HepG2 (cell line): ENCODE measurements at regions not wholly inside any gene's neighbourhood (a gene's known extent, or its start where the extent isn't known, plus 50 kb on each side); places are given as distances from the start of the nearest gene placed in this dataset.

ENCODE experiments used
- AFF4 ChIP-seq: sonication (generic); formaldehyde crosslinking; IDR thresholded peaks from 2 replicates; pipeline ENCODE4 v1.4.0; 2020; ENCODE audit warnings: missing genetic modification reagents
- CTCF ChIP-seq: sonication (generic); formaldehyde crosslinking; IDR thresholded peaks from 2 replicates; pipeline ENCODE4 v1.5.0; 2020; ENCODE audit warnings: mild to moderate bottlenecking, missing genetic modification reagents, moderate library complexity
- PAX8 ChIP-seq: sonication (generic); formaldehyde crosslinking; IDR thresholded peaks from 2 replicates; pipeline ENCODE4 v1.8.0; 2022; ENCODE audit warnings: mild to moderate bottlenecking, missing genetic modification reagents, borderline replicate concordance
- ZNF629 ChIP-seq: sonication (generic); formaldehyde crosslinking; conservative IDR thresholded peaks from 2 replicates; pipeline ENCODE4 v1.5.0; 2020; ENCODE audit warnings: missing genetic modification reagents

GRCh38 chr12:38056701-38057689, 259.6 kb upstream of the ALG10B start:
- TF ChIP-seq AFF4, result no peak
- TF ChIP-seq CTCF (CRISPR knock-in tag), result no peak
- TF ChIP-seq ZNF629 (CRISPR knock-in tag), result no peak
- no peak for TF ChIP-seq PAX8 (CRISPR knock-in tag)
